HepG2 (cell line): ENCODE measurements at regions not wholly inside any gene's neighbourhood (a gene's known extent, or its start where the extent isn't known, plus 50 kb on each side); places are given as distances from the start of the nearest gene placed in this dataset.

ENCODE experiments used
- ATF2 ChIP-seq: sonication (generic); formaldehyde crosslinking; IDR thresholded peaks from 2 replicates; pipeline ENCODE4 v1.4.0; 2020; ENCODE audit warnings: missing genetic modification reagents
- CCDC6 ChIP-seq: sonication (generic); formaldehyde crosslinking; IDR thresholded peaks from 2 replicates; pipeline ENCODE4 v1.8.1; 2022; ENCODE audit warnings: mild to moderate bottlenecking, missing genetic modification reagents, moderate library complexity
- CENPBD1 ChIP-seq: sonication (generic); formaldehyde crosslinking; IDR thresholded peaks from 2 replicates; pipeline ENCODE4 v1.8.0; 2022; ENCODE audit warnings: missing genetic modification reagents, low read depth, mild to moderate bottlenecking, borderline replicate concordance
- CREM ChIP-seq, 2 experiments: sonication (generic) in 1 of 2; formaldehyde crosslinking in 1 of 2; IDR thresholded peaks; 2 replicates each; pipeline versions ENCODE4 v1.4.0 to v1.6.1; 2016 to 2020; ENCODE audit warnings: antibody characterized with exemption in 1 of 2, mild to moderate bottlenecking in 1 of 2, missing genetic modification reagents in 1 of 2
- EHMT2 ChIP-seq: fragments of 200-600 bp; sonication (generic); IDR thresholded peaks from 2 replicates; pipeline ENCODE4 v1.7.0; 2017; ENCODE audit warnings: antibody characterized with exemption, low read depth, low read length, borderline replicate concordance
- ELF4 ChIP-seq: sonication (generic); formaldehyde crosslinking; IDR thresholded peaks from 2 replicates; pipeline ENCODE4 v1.5.0; 2020; ENCODE audit warnings: missing genetic modification reagents, mild to moderate bottlenecking, moderate library complexity, borderline replicate concordance
- GTF3A ChIP-seq: sonication (generic); formaldehyde crosslinking; conservative IDR thresholded peaks from 2 replicates; pipeline ENCODE4 v1.4.0; 2020; ENCODE audit warnings: mild to moderate bottlenecking, missing genetic modification reagents
- IRF2 ChIP-seq: IDR thresholded peaks from 2 replicates; pipeline ENCODE4 v1.6.1; 2018; ENCODE audit warnings: missing genetic modification reagents, missing compliant biosample characterization
- ONECUT2 ChIP-seq: sonication (generic); formaldehyde crosslinking; IDR thresholded peaks from 2 replicates; pipeline ENCODE4 v1.4.0; 2020; ENCODE audit warnings: missing genetic modification reagents
- RAD21 ChIP-seq: fragments of 450-650 bp; formaldehyde crosslinking; IDR thresholded peaks from 2 replicates; pipeline ENCODE4 v1.5.0; 2020; ENCODE audit warnings: mild to moderate bottlenecking
- RBM39 ChIP-seq: fragments of 200-400 bp; formaldehyde crosslinking; IDR thresholded peaks from one replicate; pipeline ENCODE4 v1.6.1; 2018; ENCODE audit warnings: antibody characterized with exemption, mild to moderate bottlenecking, low read depth, low read length; ENCODE audit not compliant: poor library complexity, severe bottlenecking
- RFXAP ChIP-seq: sonication (generic); formaldehyde crosslinking; IDR thresholded peaks from 2 replicates; pipeline ENCODE4 v1.4.0; 2020; ENCODE audit warnings: missing genetic modification reagents, borderline replicate concordance
- SIN3B ChIP-seq: fragments of 150-350 bp; IDR thresholded peaks from 2 replicates; pipeline ENCODE4 v1.6.1; 2014; ENCODE audit warnings: low read length
- SIX1 ChIP-seq: sonication (generic); formaldehyde crosslinking; IDR thresholded peaks from 2 replicates; pipeline ENCODE4 v1.4.0; 2020; ENCODE audit warnings: missing genetic modification reagents, borderline replicate concordance
- STAT5B ChIP-seq: sonication (generic); formaldehyde crosslinking; IDR thresholded peaks from 2 replicates; pipeline ENCODE4 v1.4.0; 2020; ENCODE audit warnings: missing genetic modification reagents
- ZC3H13 ChIP-seq: sonication (generic); formaldehyde crosslinking; IDR thresholded peaks from 2 replicates; pipeline ENCODE4 v1.8.1; 2023; ENCODE audit warnings: mild to moderate bottlenecking, missing genetic modification reagents, moderate library complexity
- ZFP37 ChIP-seq: sonication (generic); formaldehyde crosslinking; IDR thresholded peaks from 2 replicates; pipeline ENCODE4 v1.4.0; 2020; ENCODE audit warnings: missing genetic modification reagents, borderline replicate concordance
- ZIK1 ChIP-seq: sonication (generic); formaldehyde crosslinking; IDR thresholded peaks from 2 replicates; pipeline ENCODE4 v1.5.0; 2020; ENCODE audit warnings: mild to moderate bottlenecking, low read depth, missing genetic modification reagents, borderline replicate concordance
- ZKSCAN1 ChIP-seq: fragments of 150-350 bp; IDR thresholded peaks from 2 replicates; pipeline ENCODE4 v1.6.1; 2014; ENCODE audit warnings: low read length
- ZNF101 ChIP-seq: sonication (generic); formaldehyde crosslinking; IDR thresholded peaks from 2 replicates; pipeline ENCODE4 v1.4.0; 2020; ENCODE audit warnings: mild to moderate bottlenecking, low read depth, missing genetic modification reagents, borderline replicate concordance
- ZNF136 ChIP-seq: sonication (generic); formaldehyde crosslinking; IDR thresholded peaks from 2 replicates; pipeline ENCODE4 v1.8.1; 2022; ENCODE audit warnings: low read depth, mild to moderate bottlenecking, moderate library complexity, missing genetic modification reagents
- ZNF605 ChIP-seq: sonication (generic); formaldehyde crosslinking; IDR thresholded peaks from 2 replicates; pipeline ENCODE4 v1.8.0; 2022; ENCODE audit warnings: mild to moderate bottlenecking, missing genetic modification reagents
- ZNF614 ChIP-seq: IDR thresholded peaks from 2 replicates; pipeline ENCODE4 v1.6.1; 2018; ENCODE audit warnings: missing biosample characterization, missing genetic modification reagents, inconsistent platforms, borderline replicate concordance
- ZNF639 ChIP-seq: conservative IDR thresholded peaks from 2 replicates; pipeline ENCODE4 v1.6.1; 2018; ENCODE audit warnings: missing genetic modification reagents
- ZNF713 ChIP-seq: sonication (generic); formaldehyde crosslinking; IDR thresholded peaks from 2 replicates; pipeline ENCODE4 v1.4.0; 2020; ENCODE audit warnings: mild to moderate bottlenecking, missing genetic modification reagents

GRCh38 chr6:30821862-30822784 is 62.2 kb upstream of the DDR1 start (continued):
- no peak for TF ChIP-seq ZNF639
- no peak for TF ChIP-seq ZNF605
- TF ChIP-seq RBM39 = no peak
- peak; percentile 30; the same call in 1 of the 2 replicates for TF ChIP-seq RAD21 (CRISPR knock-in tag)
- TF ChIP-seq ZNF101 (CRISPR knock-in tag) = no peak
- TF ChIP-seq STAT5B (CRISPR knock-in tag) = no peak
- TF ChIP-seq EHMT2 = no peak
- TF ChIP-seq ZNF614 = peak; percentile 13; the same call in 1 of the 2 replicates
- no peak for TF ChIP-seq SIX1 (CRISPR knock-in tag)
- TF ChIP-seq ZIK1 = no peak
- TF ChIP-seq ZNF713 = no peak
- TF ChIP-seq CENPBD1 = no peak
- TF ChIP-seq ONECUT2 (CRISPR knock-in tag) = no peak
- no peak for TF ChIP-seq SIN3B
- TF ChIP-seq IRF2 (CRISPR knock-in tag) = no peak
- TF ChIP-seq ZKSCAN1 = no peak
- no peak for TF ChIP-seq GTF3A (CRISPR knock-in tag)
- 0 out of 2 replicates have a peak, but pooled peaks have one; percentile 7 for TF ChIP-seq RFXAP
- no peak for TF ChIP-seq ELF4 (CRISPR knock-in tag)
- peak; percentile 10; the same call in 1 of the 2 replicates for TF ChIP-seq ZNF136 (CRISPR knock-in tag)
- 0 out of 2 replicates have a peak, but pooled peaks have one; percentile 36 for TF ChIP-seq ZFP37 (CRISPR knock-in tag)
- TF ChIP-seq ATF2 (CRISPR knock-in tag) = 0 out of 2 replicates have a peak, but pooled peaks have one; percentile 12
- no peak for TF ChIP-seq CCDC6 (CRISPR knock-in tag)
- 0 out of 2 replicates have a peak, but pooled peaks have one; percentile 25 for TF ChIP-seq ZC3H13
- TF ChIP-seq CREM (IDR thresholded peaks at IDR 0.05) = no peak
- no peak for TF ChIP-seq CREM (CRISPR knock-in tag; IDR thresholded peaks at IDR 0.05)
